B cell (primary cell): ENCODE measurements at regions not wholly inside any gene's neighbourhood (a gene's known extent, or its start where the extent isn't known, plus 50 kb on each side); places are given as distances from the start of the nearest gene placed in this dataset.

Source experiments
- ATAC-seq: fragments of 200-7000 bp; cut with Tn5 transposase; one replicate; pipeline ENCODE4 v1.10.0; 2021; ENCODE audit warnings: low read depth, mild to moderate bottlenecking, moderate number of reproducible peaks, moderate library complexity
- CTCF ChIA-PET: fragments of 350-600 bp; sonication (Branson Sonifier 250); formaldehyde crosslinking; loops from one replicate; lab custom pipeline; 2021; ENCODE audit warnings: antibody characterized with exemption, inconsistent platforms; lab: Charles Lee
- POLR2A ChIA-PET: fragments of 350-600 bp; sonication (Branson Sonifier 250); formaldehyde crosslinking; loops from one replicate; lab custom pipeline; 2021; ENCODE audit warnings: antibody characterized with exemption; lab: Charles Lee
- DNase-seq: peaks from one replicate; pipeline ENCODE4 v3.0.0; 2013
- H2AFZ ChIP-seq: 2 replicates; pipeline ENCODE4 v1.6.1; 2012; ENCODE audit warnings: mild to moderate bottlenecking, low read depth, low read length; ENCODE audit not compliant: insufficient read depth, poor library complexity, severe bottlenecking
- H3K27ac ChIP-seq, 2 donors: 1 replicate in 1 of 2; 2 replicates in 1 of 2; pipeline ENCODE4 v1.5.1; 2012 to 2013; ENCODE audit warnings: low read length in 2 of 2, mild to moderate bottlenecking in 2 of 2, moderate library complexity in 1 of 2
- H3K27me3 ChIP-seq, 4 experiments: fragments of 200-600 bp in 1 of 4; sonication (generic) in 1 of 4; replicated peaks in 1 of 4; 1 replicate in 2 of 4; 2 replicates in 2 of 4; pipeline versions ENCODE4 v1.6.1 to v1.7.0; 2013 to 2016; ENCODE audit warnings: low read length in 3 of 4, mild to moderate bottlenecking in 2 of 4, mixed read lengths in 1 of 4, moderate library complexity in 1 of 4; ENCODE audit not compliant: insufficient read depth in 4 of 4, control insufficient read depth in 3 of 4; ENCODE audit errors: control extremely low read depth in 1 of 4
- H3K36me3 ChIP-seq, 2 experiments: replicated peaks in 1 of 2; 1 replicate in 1 of 2; 2 replicates in 1 of 2; pipeline versions ENCODE4 v1.6.1 to v1.7.1; 2013; ENCODE audit warnings: low read length in 1 of 2; ENCODE audit not compliant: insufficient read depth in 2 of 2, control insufficient read depth in 1 of 2; ENCODE audit errors: control extremely low read depth in 1 of 2, extremely low read depth in 1 of 2
- H3K4me1 ChIP-seq, 2 donors: fragments of 200-600 bp in 1 of 2; sonication (generic) in 1 of 2; 1 replicate in 1 of 2; 2 replicates in 1 of 2; pipeline versions ENCODE4 v1.5.1 to v1.6.1; 2013 to 2017; ENCODE audit warnings: low read length in 2 of 2; ENCODE audit not compliant: control insufficient read depth in 2 of 2, insufficient read depth in 2 of 2
- H3K4me2 ChIP-seq: replicated peaks from 2 replicates; pipeline ENCODE3; 2012; ENCODE audit warnings: mild to moderate bottlenecking, low read depth, low read length; ENCODE audit not compliant: poor library complexity, severe bottlenecking
- H3K4me3 ChIP-seq, 5 experiments: fragments of 200-600 bp in 1 of 5; sonication (generic) in 1 of 5; 1 replicate in 3 of 5; 2 replicates in 2 of 5; pipeline versions ENCODE4 v1.5.1 to v1.7.0; 2011 to 2016; ENCODE audit warnings: low read length in 4 of 5, mild to moderate bottlenecking in 4 of 5, low read depth in 2 of 5, control low read depth in 1 of 5, moderate library complexity in 1 of 5; ENCODE audit not compliant: insufficient read depth in 1 of 5; ENCODE audit errors: control extremely low read depth in 1 of 5, extremely low read depth in 1 of 5
- H3K79me2 ChIP-seq: fragments of 200-600 bp; sonication (generic); one replicate; pipeline ENCODE4 v1.6.0; 2016; ENCODE audit warnings: low read length; ENCODE audit not compliant: control insufficient read depth, insufficient read depth
- H3K9ac ChIP-seq: fragments of 200-600 bp; sonication (generic); 2 replicates; pipeline ENCODE4 v1.6.1; 2017; ENCODE audit warnings: mild to moderate bottlenecking, low read length, moderate library complexity
- H3K9me3 ChIP-seq, 3 donors: one replicate each; pipeline versions ENCODE4 v1.6.1 to v1.7.1; 2013; ENCODE audit warnings: low read length in 2 of 3; ENCODE audit not compliant: control insufficient read depth in 2 of 3, insufficient read depth in 1 of 3; ENCODE audit errors: control extremely low read depth in 1 of 3
- H4K20me1 ChIP-seq: 2 replicates; pipeline ENCODE4 v1.6.0; 2012; ENCODE audit warnings: mild to moderate bottlenecking, low read length; ENCODE audit not compliant: insufficient read depth, control insufficient read depth, poor library complexity, severe bottlenecking
- H3K27ac Mint-ChIP-seq: one replicate; pipeline ENCODE4 v1.8.0; 2021; ENCODE audit warnings: mixed read lengths
- H3K27me3 Mint-ChIP-seq: one replicate; pipeline ENCODE4 v1.8.0; 2021; ENCODE audit warnings: mixed read lengths
- H3K4me1 Mint-ChIP-seq: one replicate; pipeline ENCODE4 v1.8.0; 2021; ENCODE audit warnings: mixed read lengths
- H3K4me3 Mint-ChIP-seq: one replicate; pipeline ENCODE4 v1.8.0; 2021; ENCODE audit warnings: mixed read lengths
- H3K9me3 Mint-ChIP-seq: one replicate; pipeline ENCODE4 v1.8.0; 2022; ENCODE audit warnings: mixed read lengths; ENCODE audit not compliant: insufficient read depth
- CTCF ChIP-seq: fragments of 200-600 bp; IDR thresholded peaks from one replicate; pipeline ENCODE4 v1.8.0; 2022; ENCODE audit warnings: antibody characterized with exemption, mild to moderate bottlenecking
- EZH2 ChIP-seq: IDR thresholded peaks from 2 replicates; pipeline ENCODE4 v1.6.1; 2012; ENCODE audit warnings: borderline replicate concordance, low read depth, mild to moderate bottlenecking, moderate library complexity, low read length; ENCODE audit not compliant: insufficient read depth, poor library complexity, severe bottlenecking
- WGBS: methylation state at CpG from one replicate; pipeline ENCODE4 v1.1.5; 2013; ENCODE audit warnings: missing lambda C conversion rate; ENCODE audit not compliant: insufficient coverage; 5-methylcytosine and 5-hydroxymethylcytosine counted together
- intact Hi-C: fragments of 100-400 bp; cut with micrococcal nuclease; formaldehyde crosslinking; loops from one replicate; pipeline ENCODE4 v1.10.0; 2022

- Histone ChIP-seq H3K36me3 (no peaks in the 10 kb centered on the region), H4K20me1 (no peaks in the 10 kb centered on the region), H2AFZ (no peak overlapping the region), H3K4me2 (no peak overlapping the region), H3K9me3 (no peaks in the 10 kb centered on the region), H3K27me3 (no peaks in the 10 kb centered on the region), H3K4me3 (no peak overlapping the region), H3K4me1 (no peaks in the 10 kb centered on the region), H3K9ac (no peak overlapping the region), H3K79me2 (no peaks in the 10 kb centered on the region), H3K27ac (no peak overlapping the region)
- no peak for TF ChIP-seq CTCF
- no peak for TF ChIP-seq EZH2
- H3K27ac Mint-ChIP-seq: no peak overlapping the region
- peaks cover 9% of the 10 kb centered on the region for H3K27me3 Mint-ChIP-seq
- H3K4me3 Mint-ChIP-seq: no peak overlapping the region
- H3K9me3 Mint-ChIP-seq: no peaks in the 10 kb centered on the region
- intact Hi-C loops: no loop called here
- H3K4me1 Mint-ChIP-seq: no peaks in the 10 kb centered on the region
- ATAC-seq (no peak), DNase-seq (no peak)
- ChIA-PET CTCF (no interaction called here), POLR2A (no interaction called here)
- no CpG with 5 or more reads among the region's 3 CpGs for WGBS
Observed at GRCh38 chr3:61323094-61323493, 71.8 kb upstream of the FHIT start.

DNA sequence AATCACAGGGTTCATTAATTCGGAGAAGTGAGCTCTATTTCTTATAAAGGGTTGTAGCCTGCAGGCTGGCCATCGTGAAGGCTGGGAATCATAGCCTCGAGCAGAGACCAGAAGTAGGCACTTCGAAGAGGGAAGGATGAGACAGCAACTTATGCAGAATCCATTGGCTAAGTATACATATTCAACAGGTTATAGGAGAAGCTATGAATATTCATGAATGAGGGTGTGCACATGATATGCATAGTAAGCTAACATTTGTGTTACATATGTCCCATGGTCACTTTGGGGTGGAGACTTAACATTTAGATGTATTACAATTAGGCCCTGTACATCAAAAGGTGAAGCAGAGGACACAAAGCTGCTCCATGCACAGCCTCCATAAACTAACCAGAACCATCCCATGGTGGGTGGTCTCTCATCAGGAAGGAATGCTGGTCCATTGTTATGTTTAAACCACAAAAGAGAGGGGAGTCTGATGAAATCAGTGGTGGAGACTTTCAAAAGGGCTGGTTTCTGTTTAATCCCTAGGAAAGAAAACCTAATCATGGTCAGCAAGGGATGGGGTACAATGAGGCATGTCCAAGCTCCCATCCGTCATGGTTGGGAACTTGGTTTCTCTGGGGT, 80.8 kb upstream of the FHIT start:
- no peak overlapping the region for H2AFZ ChIP-seq
- CTCF ChIA-PET: no interaction called here
- 67% methylated on average over 1 of the region's 5 CpGs for WGBS
- H3K27ac ChIP-seq: no peak overlapping the region
- Mint-ChIP-seq H3K27ac (no peak overlapping the region), H3K27me3 (peaks cover 4% of the 10 kb centered on the region), H3K4me1 (no peaks in the 10 kb centered on the region), H3K9me3 (peaks cover 2% of the 10 kb centered on the region), H3K4me3 (no peak overlapping the region)
- POLR2A ChIA-PET: no interaction called here
- H3K9ac ChIP-seq: no peak overlapping the region
- no peaks in the 10 kb centered on the region for H3K9me3 ChIP-seq
- H3K4me2 ChIP-seq: no peak overlapping the region
- TF ChIP-seq EZH2 (no peak), CTCF (no peak)
- H3K27me3 ChIP-seq: no peaks in the 10 kb centered on the region
- no peaks in the 10 kb centered on the region for H3K36me3 ChIP-seq
- no peaks in the 10 kb centered on the region for H3K4me1 ChIP-seq
- DNase-seq: no peak
- H4K20me1 ChIP-seq: no peaks in the 10 kb centered on the region
- intact Hi-C loops: no loop called here
- no peak for ATAC-seq
- H3K4me3 ChIP-seq: no peak overlapping the region
- no peaks in the 10 kb centered on the region for H3K79me2 ChIP-seq
